Endothelial cell of umbilical vein (primary cell): ENCODE measurements at regions not wholly inside any gene's neighbourhood (a gene's known extent, or its start where the extent isn't known, plus 50 kb on each side); places are given as distances from the start of the nearest gene placed in this dataset.

Experiments
- BruUV-seq: library from RNA; stranded (reverse); fragments of 400-500 nt; replicated peaks from 2 replicates; lab custom pipeline; 2021; lab: Mats Ljungman, UMichigan
- CTCF ChIA-PET: fragments of 300-600, 350-600 bp; sonication (Branson Sonifier 250); formaldehyde crosslinking; loops from one replicate; lab custom pipeline; 2021; ENCODE audit warnings: antibody characterized with exemption, inconsistent platforms; lab: Charles Lee
- POLR2A ChIA-PET: fragments of 300-600, 350-600 bp; sonication (Branson Sonifier 250); formaldehyde crosslinking; loops from one replicate; lab custom pipeline; 2021; ENCODE audit warnings: antibody characterized with exemption, inconsistent platforms; lab: Charles Lee
- DNase-seq: peaks from one replicate; pipeline ENCODE4 v3.0.0-alpha.2; 2011; ENCODE audit warnings: low read depth, low spot score
- FAIRE-seq: peaks from 2 replicates; lab custom pipeline; 2011; peaks lifted over from hg19 to GRCh38; lab: Jason Lieb, UNC
- H2AFZ ChIP-seq: 2 replicates; pipeline ENCODE4 v1.6.0; 2012; ENCODE audit warnings: low read depth, low read length, control low read depth, inconsistent platforms
- H3K27ac ChIP-seq: 2 replicates; pipeline ENCODE4 v1.5.1; 2011; ENCODE audit warnings: low read depth, mild to moderate bottlenecking, control low read depth, low read length, moderate library complexity; ENCODE audit not compliant: insufficient read depth
- H3K27me3 ChIP-seq, 2 experiments: 2 replicates each; pipeline versions ENCODE4 v1.6.0 to v1.6.1; 2011; ENCODE audit warnings: low read length in 2 of 2, mixed read lengths in 1 of 2; ENCODE audit not compliant: control insufficient read depth in 2 of 2, insufficient read depth in 2 of 2
- H3K36me3 ChIP-seq, 2 experiments: 2 replicates in 1 of 2; 3 replicates in 1 of 2; pipeline ENCODE4 v1.5.1; 2011; ENCODE audit warnings: low read length in 2 of 2, mild to moderate bottlenecking in 1 of 2, moderate library complexity in 1 of 2; ENCODE audit not compliant: control insufficient read depth in 2 of 2, insufficient read depth in 2 of 2; ENCODE audit errors: extremely low read depth in 1 of 2
- H3K4me1 ChIP-seq: 3 replicates; pipeline ENCODE4 v1.5.1; 2011; ENCODE audit warnings: mild to moderate bottlenecking, low read length; ENCODE audit not compliant: control insufficient read depth, insufficient read depth; ENCODE audit errors: extremely low read depth
- H3K4me2 ChIP-seq: 2 replicates; pipeline ENCODE4 v1.6.1; 2011; ENCODE audit warnings: low read length, control low read depth, mixed read lengths; ENCODE audit not compliant: insufficient read depth
- H3K4me3 ChIP-seq, 3 experiments: fragments of 200-600 bp in 1 of 3; sonication (generic), shearing (Covaris generic) in 1 of 3; replicated peaks in 1 of 3; 2 replicates each; pipeline ENCODE4 v1.5.1; 2011 to 2016; ENCODE audit warnings: control low read depth in 3 of 3, low read length in 3 of 3, mild to moderate bottlenecking in 2 of 3, inconsistent platforms in 1 of 3, low read depth in 1 of 3, moderate library complexity in 1 of 3; ENCODE audit not compliant: insufficient read depth in 1 of 3
- H3K79me2 ChIP-seq: 2 replicates; pipeline ENCODE4 v1.6.0; 2012; ENCODE audit warnings: low read length, inconsistent platforms; ENCODE audit not compliant: control insufficient read depth, insufficient read depth
- H3K9ac ChIP-seq: replicated peaks from 2 replicates; pipeline ENCODE3; 2011; ENCODE audit warnings: low read length, control low read depth; ENCODE audit not compliant: insufficient read depth; ENCODE audit errors: extremely low read depth
- H3K9me1 ChIP-seq: replicated peaks from 3 replicates; pipeline ENCODE4 v1.6.0; 2011; ENCODE audit warnings: mild to moderate bottlenecking, low read length; ENCODE audit not compliant: control insufficient read depth, insufficient read depth; ENCODE audit errors: extremely low read depth
- H3K9me3 ChIP-seq: replicated peaks from 2 replicates; pipeline ENCODE4 v1.5.1; 2012; ENCODE audit warnings: low read length, inconsistent platforms; ENCODE audit not compliant: control insufficient read depth, insufficient read depth
- H4K20me1 ChIP-seq: replicated peaks from 2 replicates; pipeline ENCODE3; 2011; ENCODE audit warnings: mild to moderate bottlenecking, low read length; ENCODE audit not compliant: control insufficient read depth, insufficient read depth; ENCODE audit errors: extremely low read depth
- EZH2 ChIP-seq: IDR thresholded peaks from 2 replicates; pipeline ENCODE4 v1.6.1; 2012; ENCODE audit warnings: borderline replicate concordance, low read depth, mild to moderate bottlenecking, moderate library complexity, low read length, inconsistent platforms; ENCODE audit not compliant: severe bottlenecking
- FOS ChIP-seq: IDR thresholded peaks from 2 replicates; pipeline ENCODE4 v1.6.1; 2011; ENCODE audit warnings: mild to moderate bottlenecking, low read length, moderate library complexity, borderline replicate concordance; ENCODE audit not compliant: insufficient read depth
- GATA2 ChIP-seq: IDR thresholded peaks from 2 replicates; pipeline ENCODE4 v1.7.0; 2011; ENCODE audit warnings: low read depth, mild to moderate bottlenecking, moderate library complexity, mixed read lengths, low read length; ENCODE audit not compliant: insufficient read length, insufficient read depth
- JUN ChIP-seq: IDR thresholded peaks from 2 replicates; pipeline ENCODE4 v1.6.1; 2011; ENCODE audit warnings: borderline replicate concordance, low read depth; ENCODE audit not compliant: insufficient read length, insufficient read depth
- MYC ChIP-seq: IDR thresholded peaks from one replicate; pipeline ENCODE4 v1.6.1; 2011; ENCODE audit warnings: mild to moderate bottlenecking, low read depth, low read length
- POLR2A ChIP-seq: IDR thresholded peaks from 2 replicates; pipeline ENCODE4 v1.6.1; 2012; ENCODE audit warnings: low read depth, mild to moderate bottlenecking, control low read depth, low read length
- POLR2AphosphoS5 ChIP-seq: IDR thresholded peaks from 2 replicates; pipeline ENCODE4 v1.6.1; 2012; ENCODE audit warnings: low read depth, mild to moderate bottlenecking, control low read depth, low read length, moderate library complexity; ENCODE audit not compliant: insufficient read depth
- dilution Hi-C: fragments of 300-500 bp; cut with MboI; formaldehyde crosslinking; loops from one replicate; pipeline ENCODE4 v1.15.0; 2019; ENCODE audit warnings: low sequenced_read_pairs; ENCODE audit not compliant: extremely low pct_ligation_motif_present
- intact Hi-C: fragments of 100-400 bp; cut with micrococcal nuclease; formaldehyde crosslinking; loops from one replicate; pipeline ENCODE4 v1.10.0; 2022
- TF ChIP-seq, protein P1 (sequence below), 2 donors: IDR thresholded peaks; 1 replicate in 1 of 2; 2 replicates in 1 of 2; pipeline ENCODE4 v1.5.1; 2011; ENCODE audit warnings: low read length in 2 of 2, mild to moderate bottlenecking in 2 of 2, moderate library complexity in 2 of 2, control low read depth in 1 of 2, inconsistent platforms in 1 of 2, low read depth in 1 of 2; ENCODE audit not compliant: insufficient read depth in 1 of 2; ENCODE audit errors: extremely low read depth in 1 of 2
- TF ChIP-seq, protein P2 (sequence below): IDR thresholded peaks from 2 replicates; pipeline ENCODE4 v1.6.1; 2011; ENCODE audit not compliant: insufficient read depth, insufficient read length

DNA sequence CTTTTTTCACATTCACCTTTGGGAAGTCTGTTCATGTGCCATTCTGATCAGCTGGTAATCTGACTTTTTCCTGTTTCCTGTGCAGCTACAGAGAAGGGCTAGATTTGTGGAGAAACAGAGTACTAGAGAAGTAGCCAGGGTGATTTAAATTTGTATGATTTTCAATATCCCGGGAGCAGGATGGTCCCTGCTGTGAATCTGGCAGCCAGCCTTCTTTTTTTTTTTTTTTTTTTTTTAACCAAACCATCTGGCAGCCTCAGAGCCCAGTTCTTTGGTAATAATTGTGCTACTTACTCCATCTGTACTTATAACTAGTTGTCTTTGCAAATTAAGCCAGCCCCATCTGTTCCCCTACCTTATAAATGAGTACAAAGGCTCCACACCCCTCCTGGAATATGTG is 248.6 kb upstream of the DEPDC1 start:
- DNase-seq (no peak), FAIRE-seq (no peak)
- no peak overlapping the region for H3K4me2 ChIP-seq
- H4K20me1 ChIP-seq, result no peaks in the 10 kb centered on the region
- H3K36me3 ChIP-seq, result no peaks in the 10 kb centered on the region
- H3K79me2 ChIP-seq, result no peaks in the 10 kb centered on the region
- H3K9me3 ChIP-seq, result no peaks in the 10 kb centered on the region
- ChIA-PET POLR2A (no interaction called here), CTCF (no interaction called here)
- H3K9ac ChIP-seq, result no peak overlapping the region
- no peak overlapping the region for H2AFZ ChIP-seq
- no peak overlapping the region for H3K4me3 ChIP-seq
- TF ChIP-seq FOS (no peak), EZH2 (no peak), POLR2A (no peak), JUN (no peak), GATA2 (no peak), MYC (no peak), POLR2AphosphoS5 (no peak)
- TF ChIP-seq, protein P1, sequence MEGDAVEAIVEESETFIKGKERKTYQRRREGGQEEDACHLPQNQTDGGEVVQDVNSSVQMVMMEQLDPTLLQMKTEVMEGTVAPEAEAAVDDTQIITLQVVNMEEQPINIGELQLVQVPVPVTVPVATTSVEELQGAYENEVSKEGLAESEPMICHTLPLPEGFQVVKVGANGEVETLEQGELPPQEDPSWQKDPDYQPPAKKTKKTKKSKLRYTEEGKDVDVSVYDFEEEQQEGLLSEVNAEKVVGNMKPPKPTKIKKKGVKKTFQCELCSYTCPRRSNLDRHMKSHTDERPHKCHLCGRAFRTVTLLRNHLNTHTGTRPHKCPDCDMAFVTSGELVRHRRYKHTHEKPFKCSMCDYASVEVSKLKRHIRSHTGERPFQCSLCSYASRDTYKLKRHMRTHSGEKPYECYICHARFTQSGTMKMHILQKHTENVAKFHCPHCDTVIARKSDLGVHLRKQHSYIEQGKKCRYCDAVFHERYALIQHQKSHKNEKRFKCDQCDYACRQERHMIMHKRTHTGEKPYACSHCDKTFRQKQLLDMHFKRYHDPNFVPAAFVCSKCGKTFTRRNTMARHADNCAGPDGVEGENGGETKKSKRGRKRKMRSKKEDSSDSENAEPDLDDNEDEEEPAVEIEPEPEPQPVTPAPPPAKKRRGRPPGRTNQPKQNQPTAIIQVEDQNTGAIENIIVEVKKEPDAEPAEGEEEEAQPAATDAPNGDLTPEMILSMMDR (IDR thresholded peaks at IDR 0.05; ENCODE audit: extremely low read depth in 1 of 2, insufficient read depth in 1 of 2, low read depth in 1 of 2, low read length in 2 of 2), result no peak
- TF ChIP-seq, protein P2, sequence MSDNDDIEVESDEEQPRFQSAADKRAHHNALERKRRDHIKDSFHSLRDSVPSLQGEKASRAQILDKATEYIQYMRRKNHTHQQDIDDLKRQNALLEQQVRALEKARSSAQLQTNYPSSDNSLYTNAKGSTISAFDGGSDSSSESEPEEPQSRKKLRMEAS, result no peak
- dilution Hi-C loops, result no loop called here
- H3K27ac ChIP-seq, result no peak overlapping the region
- no peaks in the 10 kb centered on the region for H3K9me1 ChIP-seq
- H3K27me3 ChIP-seq, result no peaks in the 10 kb centered on the region
- no peaks in the 10 kb centered on the region for H3K4me1 ChIP-seq
- intact Hi-C loops, result no loop called here
- BruUV-seq, result no TSS peak
